Right atrium auricular region (tissue), 2 donors: ENCODE measurements at regions not wholly inside any gene's neighbourhood (a gene's known extent, or its start where the extent isn't known, plus 50 kb on each side); places are given as distances from the start of the nearest gene placed in this dataset.
"Not testable (repeated sequence)": the region's sequence is repeated elsewhere in the genome, so short reads cannot be mapped to it uniquely, and the experiment has no call there.

Experiments
- DNase-seq: peaks from one replicate; pipeline ENCODE4 v3.0.0-alpha.2; 2019; ENCODE audit warnings: low spot score
- H3K27ac ChIP-seq, 2 donors: fragments of 200-600 bp; sonication (generic); 1 replicate in 1 of 2; 2 replicates in 1 of 2; pipeline ENCODE4 v1.5.1; 2016 to 2019
- H3K27me3 ChIP-seq, 2 donors: fragments of 200-600 bp; sonication (generic); one replicate each; pipeline versions ENCODE4 v1.5.1 to v1.6.0; 2017 to 2019
- H3K36me3 ChIP-seq: fragments of 200-600 bp; sonication (generic); one replicate; pipeline ENCODE4 v1.5.1; 2016
- H3K4me1 ChIP-seq, 2 donors: fragments of 200-600 bp; sonication (generic); one replicate each; pipeline versions ENCODE4 v1.5.1 to v1.6.0; 2017 to 2019
- H3K4me3 ChIP-seq, 2 donors: fragments of 200-600 bp; sonication (generic); 1 replicate in 1 of 2; 2 replicates in 1 of 2; pipeline ENCODE4 v1.5.1; 2017 to 2019; ENCODE audit warnings: mild to moderate bottlenecking in 1 of 2, moderate library complexity in 1 of 2
- H3K9me3 ChIP-seq, 2 donors: fragments of 200-600 bp; sonication (generic); one replicate each; pipeline ENCODE4 v1.5.1; 2019
- CTCF ChIP-seq, 2 donors: fragments of 200-600 bp; sonication (generic); IDR thresholded peaks; one replicate each; pipeline ENCODE4 v1.5.1; 2019; ENCODE audit warnings: antibody characterized with exemption in 2 of 2

GRCh38 chr3:185306286-185306685 is 52.4 kb upstream of the EHHADH start:
- not testable (repeated sequence) for H3K4me3 ChIP-seq, H3K4me1 ChIP-seq, DNase-seq, H3K27me3 ChIP-seq, H3K36me3 ChIP-seq, H3K27ac ChIP-seq
- H3K9me3 ChIP-seq: peaks cover 0 to 25% of the 10 kb centered on the region in 2 donors

GRCh38 chr3:185306847-185307246 is 53.0 kb upstream of the EHHADH start:
- H3K27ac ChIP-seq: no peak overlapping the region
- no peaks in the 10 kb centered on the region for H3K4me1 ChIP-seq
- H3K4me3 ChIP-seq: no peak overlapping the region
- TF ChIP-seq CTCF (IDR thresholded peaks at IDR 0.05): no peak
- DNase-seq: no peak
- no peaks in the 10 kb centered on the region for H3K27me3 ChIP-seq
- peaks cover 3% of the 10 kb centered on the region for H3K36me3 ChIP-seq
- H3K9me3 ChIP-seq: peaks cover 0 to 25% of the 10 kb centered on the region in 2 donors

GRCh38 chr3:185308126-185308754 is 54.4 kb upstream of the EHHADH start:
- peak; percentile 13 to 57 for TF ChIP-seq CTCF (IDR thresholded peaks at IDR 0.05)
- DNase-seq: no peak
- H3K4me1 ChIP-seq: no peaks in the 10 kb centered on the region
- H3K9me3 ChIP-seq: peaks cover 0 to 25% of the 10 kb centered on the region in 2 donors
- peaks cover 3% of the 10 kb centered on the region for H3K36me3 ChIP-seq
- H3K4me3 ChIP-seq: no peak overlapping the region
- H3K27me3 ChIP-seq: no peaks in the 10 kb centered on the region
- H3K27ac ChIP-seq: no peak overlapping the region

GRCh38 chr3:185309302-185309701 is 53.6 kb upstream of the MAP3K13 start:
- H3K4me3 ChIP-seq: no peak overlapping the region
- peaks cover 0 to 25% of the 10 kb centered on the region in 2 donors for H3K9me3 ChIP-seq
- no peak for DNase-seq
- TF ChIP-seq CTCF (IDR thresholded peaks at IDR 0.05): no peak
- H3K36me3 ChIP-seq: peaks cover 3% of the 10 kb centered on the region
- H3K27me3 ChIP-seq: no peaks in the 10 kb centered on the region
- H3K27ac ChIP-seq: no peak overlapping the region
- no peaks in the 10 kb centered on the region for H3K4me1 ChIP-seq

- H3K27ac ChIP-seq: no peak overlapping the region
- TF ChIP-seq CTCF (IDR thresholded peaks at IDR 0.05): no peak
- no peak for DNase-seq
- no peak overlapping the region for H3K4me3 ChIP-seq
- H3K36me3 ChIP-seq: peaks cover 3% of the 10 kb centered on the region
- H3K4me1 ChIP-seq: no peaks in the 10 kb centered on the region
- H3K27me3 ChIP-seq: no peaks in the 10 kb centered on the region
- peaks cover 0 to 25% of the 10 kb centered on the region in 2 donors for H3K9me3 ChIP-seq
Observed at GRCh38 chr3:185309795-185310194, 53.1 kb upstream of the MAP3K13 start.

GRCh38 chr3:185311991-185312390 is 50.9 kb upstream of the MAP3K13 start:
- no peak for DNase-seq
- no peak for TF ChIP-seq CTCF (IDR thresholded peaks at IDR 0.05)
- H3K4me3 ChIP-seq: no peak overlapping the region
- H3K4me1 ChIP-seq: no peaks in the 10 kb centered on the region
- H3K27ac ChIP-seq: no peak overlapping the region
- H3K36me3 ChIP-seq: peaks cover 3% of the 10 kb centered on the region
- H3K27me3 ChIP-seq: no peaks in the 10 kb centered on the region
- peaks cover 0 to 18% of the 10 kb centered on the region in 2 donors for H3K9me3 ChIP-seq
